ENCODE measurements at regions not wholly inside any gene's neighbourhood (a gene's known extent, or its start where the extent isn't known, plus 50 kb on each side); places are given as distances from the start of the nearest gene placed in this dataset.

DNA sequence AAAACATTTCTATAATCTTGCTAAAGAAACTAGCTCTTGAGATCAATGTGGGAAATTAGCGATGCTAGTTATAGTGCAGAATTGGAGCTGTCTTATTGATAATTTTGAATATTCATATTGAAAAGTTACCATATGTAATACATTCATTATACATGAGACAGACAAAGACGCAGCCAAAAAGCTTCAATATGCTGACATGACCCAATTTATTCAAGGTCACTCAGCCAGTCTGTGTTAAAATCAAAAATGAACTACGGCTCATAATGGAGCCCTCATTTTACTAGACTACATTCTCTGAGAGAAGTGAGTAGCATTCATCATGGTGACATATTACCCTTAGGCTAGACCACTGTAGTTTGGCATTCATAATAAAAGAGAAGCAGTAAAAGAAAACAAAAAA is 107.3 kb upstream of the GABRG2 start:
- Histone ChIP-seq H3K4me3 (replicated peaks; ENCODE audit: low read depth, low read length) (no peak overlapping the region), H3K36me3 (ENCODE audit: control insufficient read depth, insufficient read depth, low read length) (no peaks in the 10 kb centered on the region), H3K27me3 (replicated peaks; ENCODE audit: control insufficient read depth, insufficient read depth, low read length) (no peaks in the 10 kb centered on the region)
- DNase-seq (ENCODE audit: extremely low read depth, insufficient read length): no peak
- TF ChIP-seq CTCF (IDR thresholded peaks at IDR 0.05; ENCODE audit: insufficient read depth, low read length, poor library complexity, severe bottlenecking): no peak

DNA sequence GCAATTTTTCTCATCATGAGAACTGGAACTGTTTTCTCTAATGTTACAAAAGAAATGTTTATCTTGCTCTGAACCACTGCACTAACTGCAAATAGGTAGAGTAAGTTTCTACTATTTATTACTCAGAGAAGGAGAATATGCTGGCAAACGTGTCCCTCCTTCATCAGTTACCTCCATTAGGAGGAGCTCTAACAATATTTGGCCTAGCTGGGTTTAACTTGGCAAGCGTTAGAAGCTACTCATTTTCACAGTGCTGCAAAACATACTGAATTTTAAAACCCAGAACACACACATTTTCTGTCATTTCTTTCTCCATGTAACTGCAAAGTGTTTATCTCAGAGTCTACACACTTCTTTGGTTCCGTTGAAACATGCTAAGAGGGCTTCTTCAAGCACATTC is 101.0 kb upstream of the GABRG2 start:
- peak; percentile 46 for TF ChIP-seq CTCF (IDR thresholded peaks at IDR 0.05; ENCODE audit: insufficient read depth, low read length, poor library complexity, severe bottlenecking)
- no peak overlapping the region for H3K4me3 ChIP-seq (replicated peaks; ENCODE audit: low read depth, low read length)
- no peak for DNase-seq (ENCODE audit: extremely low read depth, insufficient read length)
- no peaks in the 10 kb centered on the region for H3K27me3 ChIP-seq (replicated peaks; ENCODE audit: control insufficient read depth, insufficient read depth, low read length)
- no peaks in the 10 kb centered on the region for H3K36me3 ChIP-seq (ENCODE audit: control insufficient read depth, insufficient read depth, low read length)

- Histone ChIP-seq H3K36me3 (ENCODE audit: control insufficient read depth, insufficient read depth, low read length) (no peaks in the 10 kb centered on the region), H3K4me3 (replicated peaks; ENCODE audit: low read depth, low read length) (no peak overlapping the region), H3K27me3 (replicated peaks; ENCODE audit: control insufficient read depth, insufficient read depth, low read length) (no peaks in the 10 kb centered on the region)
- no peak for TF ChIP-seq CTCF (IDR thresholded peaks at IDR 0.05; ENCODE audit: insufficient read depth, low read length, poor library complexity, severe bottlenecking)
- no peak for DNase-seq (ENCODE audit: extremely low read depth, insufficient read length)
These were observed 92.2 kb upstream of the GABRG2 start for GRCh38 chr5:161975350-161975749.

DNA sequence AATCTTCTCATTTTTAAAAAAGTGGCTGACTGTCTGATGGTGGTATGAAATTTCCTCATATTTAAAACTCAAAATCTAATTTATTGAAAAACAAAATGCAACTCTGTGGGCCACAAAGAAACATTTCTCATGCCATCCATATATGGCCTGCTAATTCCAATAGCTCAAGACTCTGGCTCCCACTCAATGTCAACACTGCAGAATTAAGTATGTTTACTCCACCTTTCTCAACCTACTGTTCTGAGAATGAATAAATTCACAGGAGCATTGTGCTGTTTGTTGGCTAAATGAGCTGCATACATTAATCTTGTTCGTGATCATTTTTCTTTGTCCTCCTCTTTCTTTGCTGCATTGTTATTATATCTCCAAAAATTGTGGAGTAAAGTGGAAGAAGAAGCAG is 79.5 kb upstream of the GABRG2 start:
- Histone ChIP-seq H3K4me3 (replicated peaks; ENCODE audit: low read depth, low read length) (no peak overlapping the region), H3K27me3 (replicated peaks; ENCODE audit: control insufficient read depth, insufficient read depth, low read length) (no peaks in the 10 kb centered on the region), H3K36me3 (ENCODE audit: control insufficient read depth, insufficient read depth, low read length) (no peaks in the 10 kb centered on the region)
- no peak for TF ChIP-seq CTCF (IDR thresholded peaks at IDR 0.05; ENCODE audit: insufficient read depth, low read length, poor library complexity, severe bottlenecking)
- no peak for DNase-seq (ENCODE audit: extremely low read depth, insufficient read length)
